Type B pancreatic cell (in vitro differentiated cells): ENCODE measurements at regions not wholly inside any gene's neighbourhood (a gene's known extent, or its start where the extent isn't known, plus 50 kb on each side); places are given as distances from the start of the nearest gene placed in this dataset.

Experiments used
- DNase-seq: peaks from one replicate; pipeline ENCODE4 v3.0.0; 2021; ENCODE audit warnings: mixed read lengths; ENCODE audit not compliant: unreplicated experiment; ENCODE audit errors: extremely low spot score
- H3K27ac Mint-ChIP-seq: 2 replicates; pipeline ENCODE4 v1.8.0; 2021; ENCODE audit warnings: mild to moderate bottlenecking, mixed read lengths
- H3K27me3 Mint-ChIP-seq: 2 replicates; pipeline ENCODE4 v1.8.0; 2021; ENCODE audit warnings: mixed read lengths
- H3K36me3 Mint-ChIP-seq: 2 replicates; pipeline ENCODE4 v1.8.0; 2021; ENCODE audit warnings: mixed read lengths
- H3K4me1 Mint-ChIP-seq: one replicate; pipeline ENCODE4 v1.8.0; 2021; ENCODE audit warnings: mixed read lengths; ENCODE audit not compliant: unreplicated experiment
- H3K4me3 Mint-ChIP-seq: 2 replicates; pipeline ENCODE4 v1.8.0; 2021; ENCODE audit warnings: mild to moderate bottlenecking, mixed read lengths
- H3K9me3 Mint-ChIP-seq: 2 replicates; pipeline ENCODE4 v1.8.0; 2021; ENCODE audit warnings: mixed read lengths
- TF ChIP-seq, protein P1 (sequence below): fragments of 200-600 bp; sonication (generic); conservative IDR thresholded peaks from 2 replicates; pipeline ENCODE4 v1.5.0; 2021; ENCODE audit warnings: antibody characterized with exemption, mild to moderate bottlenecking

GRCh38 chr7:66529883-66530610, 98.6 kb upstream of the KCTD7 start:
- peak overlapping the region; percentile 51 for H3K27ac Mint-ChIP-seq
- TF ChIP-seq, protein P1, sequence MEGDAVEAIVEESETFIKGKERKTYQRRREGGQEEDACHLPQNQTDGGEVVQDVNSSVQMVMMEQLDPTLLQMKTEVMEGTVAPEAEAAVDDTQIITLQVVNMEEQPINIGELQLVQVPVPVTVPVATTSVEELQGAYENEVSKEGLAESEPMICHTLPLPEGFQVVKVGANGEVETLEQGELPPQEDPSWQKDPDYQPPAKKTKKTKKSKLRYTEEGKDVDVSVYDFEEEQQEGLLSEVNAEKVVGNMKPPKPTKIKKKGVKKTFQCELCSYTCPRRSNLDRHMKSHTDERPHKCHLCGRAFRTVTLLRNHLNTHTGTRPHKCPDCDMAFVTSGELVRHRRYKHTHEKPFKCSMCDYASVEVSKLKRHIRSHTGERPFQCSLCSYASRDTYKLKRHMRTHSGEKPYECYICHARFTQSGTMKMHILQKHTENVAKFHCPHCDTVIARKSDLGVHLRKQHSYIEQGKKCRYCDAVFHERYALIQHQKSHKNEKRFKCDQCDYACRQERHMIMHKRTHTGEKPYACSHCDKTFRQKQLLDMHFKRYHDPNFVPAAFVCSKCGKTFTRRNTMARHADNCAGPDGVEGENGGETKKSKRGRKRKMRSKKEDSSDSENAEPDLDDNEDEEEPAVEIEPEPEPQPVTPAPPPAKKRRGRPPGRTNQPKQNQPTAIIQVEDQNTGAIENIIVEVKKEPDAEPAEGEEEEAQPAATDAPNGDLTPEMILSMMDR, result no peak

GRCh38 chr7:66535414-66536329, 93.0 kb upstream of the KCTD7 start:
- peak overlapping the region; percentile 50 for H3K27ac Mint-ChIP-seq
- peaks cover 11% of the 10 kb centered on the region for H3K4me1 Mint-ChIP-seq
- no peak for DNase-seq
- peaks cover 4% of the 10 kb centered on the region for H3K36me3 Mint-ChIP-seq
- TF ChIP-seq, protein P1, result no peak
- no peak overlapping the region for H3K4me3 Mint-ChIP-seq
- no peaks in the 10 kb centered on the region for H3K9me3 Mint-ChIP-seq
- H3K27me3 Mint-ChIP-seq, result no peaks in the 10 kb centered on the region

More at GRCh38 chr7:66529883-66530610, 98.6 kb upstream of the KCTD7 start:
- H3K9me3 Mint-ChIP-seq, result no peaks in the 10 kb centered on the region
- no peaks in the 10 kb centered on the region for H3K27me3 Mint-ChIP-seq
- no peak for DNase-seq
- H3K4me1 Mint-ChIP-seq, result peaks cover 5% of the 10 kb centered on the region
- H3K36me3 Mint-ChIP-seq, result peaks cover 8% of the 10 kb centered on the region
- H3K4me3 Mint-ChIP-seq, result peak overlapping the region; percentile 26

DNA sequence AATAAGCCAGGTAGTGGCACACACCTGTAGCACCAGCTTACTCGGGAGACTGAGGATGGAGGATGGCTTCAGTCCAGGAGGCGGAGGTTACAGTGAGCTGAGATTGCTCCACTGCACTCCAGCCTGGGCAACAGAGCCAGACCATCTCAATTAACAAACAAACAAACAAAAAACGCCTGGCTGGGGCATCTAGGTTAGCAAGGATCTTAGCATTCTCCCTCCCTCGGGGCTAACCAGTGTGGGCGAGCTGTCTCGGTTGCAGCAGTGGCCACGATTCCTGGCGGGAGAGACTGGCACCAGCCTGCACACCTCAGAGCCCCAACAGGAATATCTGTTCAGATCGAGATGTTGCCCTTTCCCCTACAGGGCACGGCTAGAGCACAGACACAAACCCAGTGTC, 91.3 kb upstream of the KCTD7 start:
- no peaks in the 10 kb centered on the region for H3K9me3 Mint-ChIP-seq
- TF ChIP-seq, protein P1, result no peak
- no peak overlapping the region for H3K4me3 Mint-ChIP-seq
- peaks cover 11% of the 10 kb centered on the region for H3K4me1 Mint-ChIP-seq
- H3K27me3 Mint-ChIP-seq, result no peaks in the 10 kb centered on the region
- no peak overlapping the region for H3K27ac Mint-ChIP-seq
- peaks cover 4% of the 10 kb centered on the region for H3K36me3 Mint-ChIP-seq
- no peak for DNase-seq

GRCh38 chr7:66537876-66538275, 90.8 kb upstream of the KCTD7 start:
- Mint-ChIP-seq H3K27ac (no peak overlapping the region), H3K36me3 (no peaks in the 10 kb centered on the region), H3K9me3 (no peaks in the 10 kb centered on the region), H3K4me3 (no peak overlapping the region), H3K27me3 (no peaks in the 10 kb centered on the region), H3K4me1 (peaks cover 11% of the 10 kb centered on the region)
- DNase-seq, result no peak
- TF ChIP-seq, protein P1, result no peak

GRCh38 chr7:66539264-66539623, 89.4 kb upstream of the KCTD7 start:
- no peaks in the 10 kb centered on the region for H3K9me3 Mint-ChIP-seq
- TF ChIP-seq, protein P1, result no peak
- no peak for DNase-seq
- H3K27me3 Mint-ChIP-seq, result no peaks in the 10 kb centered on the region
- peaks cover 11% of the 10 kb centered on the region for H3K4me1 Mint-ChIP-seq
- no peak overlapping the region for H3K27ac Mint-ChIP-seq
- H3K36me3 Mint-ChIP-seq, result no peaks in the 10 kb centered on the region
- no peak overlapping the region for H3K4me3 Mint-ChIP-seq
